Hepatocyte (in vitro differentiated cells): ENCODE measurements at regions not wholly inside any gene's neighbourhood (a gene's known extent, or its start where the extent isn't known, plus 50 kb on each side); places are given as distances from the start of the nearest gene placed in this dataset.

Experiments
- DNase-seq: peaks from one replicate; pipeline ENCODE4 v3.0.0-alpha.2; 2016; ENCODE audit warnings: low spot score
- H2AFZ ChIP-seq: fragments of 200-600 bp; sonication (generic); 2 replicates; pipeline ENCODE4 v1.6.0; 2016; ENCODE audit warnings: antibody characterized with exemption, mild to moderate bottlenecking
- H3K27ac ChIP-seq: fragments of 200-600 bp; sonication (generic); 2 replicates; pipeline ENCODE4 v1.5.1; 2016; ENCODE audit warnings: mild to moderate bottlenecking
- H3K27me3 ChIP-seq: fragments of 200-600 bp; sonication (generic); 2 replicates; pipeline ENCODE4 v1.6.1; 2016
- H3K36me3 ChIP-seq: fragments of 200-600 bp; sonication (generic); replicated peaks from 2 replicates; pipeline ENCODE4 v1.5.1; 2016; ENCODE audit warnings: low read depth; ENCODE audit not compliant: insufficient read depth
- H3K4me1 ChIP-seq: fragments of 200-600 bp; sonication (generic); 2 replicates; pipeline ENCODE4 v1.5.1; 2016; ENCODE audit warnings: mild to moderate bottlenecking, moderate library complexity; ENCODE audit not compliant: insufficient read depth
- H3K4me2 ChIP-seq: fragments of 200-600 bp; sonication (generic); 2 replicates; pipeline ENCODE4 v1.6.0; 2016
- H3K4me3 ChIP-seq: fragments of 200-600 bp; sonication (generic); 2 replicates; pipeline ENCODE4 v1.5.1; 2016; ENCODE audit warnings: mild to moderate bottlenecking
- H3K79me2 ChIP-seq: fragments of 200-600 bp; sonication (generic); 2 replicates; pipeline ENCODE4 v1.6.0; 2017; ENCODE audit warnings: mild to moderate bottlenecking
- H3K9me2 ChIP-seq: fragments of 200-600 bp; sonication (generic); replicated peaks from 2 replicates; pipeline ENCODE4 v1.6.0; 2017; ENCODE audit warnings: mild to moderate bottlenecking; ENCODE audit not compliant: insufficient read depth
- H3K9me3 ChIP-seq: fragments of 200-600 bp; sonication (generic); 2 replicates; pipeline ENCODE4 v1.5.1; 2016; ENCODE audit warnings: low read depth, mild to moderate bottlenecking
- H4K20me1 ChIP-seq: fragments of 200-600 bp; sonication (generic); 2 replicates; pipeline ENCODE4 v1.6.0; 2016; ENCODE audit warnings: mild to moderate bottlenecking; ENCODE audit not compliant: insufficient read depth, poor library complexity, severe bottlenecking
- CTCF ChIP-seq: fragments of 200-600 bp; sonication (generic); IDR thresholded peaks from 2 replicates; pipeline ENCODE4 v1.5.1; 2016; ENCODE audit warnings: antibody characterized with exemption, mild to moderate bottlenecking; ENCODE audit not compliant: poor library complexity
- EZH2 ChIP-seq: fragments of 200-600 bp; sonication (generic); IDR thresholded peaks from 2 replicates; pipeline ENCODE4 v1.6.1; 2016; ENCODE audit warnings: antibody characterized with exemption, mild to moderate bottlenecking, borderline replicate concordance
- EZH2phosphoT487 ChIP-seq: fragments of 200-600 bp; sonication (generic); IDR thresholded peaks from one replicate; pipeline ENCODE4 v1.6.1; 2018; ENCODE audit warnings: antibody characterized with exemption, mild to moderate bottlenecking, low read depth, moderate library complexity; ENCODE audit not compliant: unreplicated experiment, severe bottlenecking
- WGBS: methylation state at CpG from one replicate; pipeline ENCODE4 v1.1.6; 2016; ENCODE audit warnings: low lambda C conversion rate; ENCODE audit errors: missing lambda C conversion rate; 5-methylcytosine and 5-hydroxymethylcytosine counted together

GRCh38 chr14:34334329-34334728 lies 127.7 kb downstream of the SPTSSA start:
- Histone ChIP-seq H3K27me3 (no peaks in the 10 kb centered on the region), H3K79me2 (no peaks in the 10 kb centered on the region), H3K9me2 (no peaks in the 10 kb centered on the region), H4K20me1 (no peaks in the 10 kb centered on the region), H3K4me1 (no peaks in the 10 kb centered on the region), H3K4me2 (no peak overlapping the region), H3K36me3 (no peaks in the 10 kb centered on the region), H2AFZ (no peak overlapping the region), H3K9me3 (no peaks in the 10 kb centered on the region), H3K4me3 (no peak overlapping the region), H3K27ac (no peak overlapping the region)
- no peak for DNase-seq
- TF ChIP-seq CTCF (no peak), EZH2phosphoT487 (no peak), EZH2 (no peak)

- no peaks in the 10 kb centered on the region for H3K9me2 ChIP-seq
- no peak overlapping the region for H3K4me3 ChIP-seq
- peak overlapping the region; percentile 39 for H3K27ac ChIP-seq
- H3K4me1 ChIP-seq: no peaks in the 10 kb centered on the region
- peak; percentile 79 for DNase-seq
- peak overlapping the region; percentile 37 for H2AFZ ChIP-seq
- TF ChIP-seq EZH2 (no peak), CTCF (peak; percentile 68), EZH2phosphoT487 (no peak)
- H3K4me2 ChIP-seq: peak overlapping the region; percentile 9
- H4K20me1 ChIP-seq: no peaks in the 10 kb centered on the region
- no peaks in the 10 kb centered on the region for H3K27me3 ChIP-seq
- H3K36me3 ChIP-seq: no peaks in the 10 kb centered on the region
- no peaks in the 10 kb centered on the region for H3K9me3 ChIP-seq
- no peaks in the 10 kb centered on the region for H3K79me2 ChIP-seq
- WGBS: 61% methylated on average over 9 of the region's 9 CpGs
Observed at GRCh38 chr14:34331728-34332623, 130.1 kb downstream of the SPTSSA start.

GRCh38 chr14:34330846-34331245 lies 131.2 kb downstream of the SPTSSA start:
- Histone ChIP-seq H3K27ac (no peak overlapping the region), H3K9me2 (no peaks in the 10 kb centered on the region), H3K79me2 (no peaks in the 10 kb centered on the region), H3K4me3 (no peak overlapping the region), H4K20me1 (no peaks in the 10 kb centered on the region), H3K36me3 (no peaks in the 10 kb centered on the region), H3K4me2 (no peak overlapping the region), H2AFZ (no peak overlapping the region), H3K9me3 (no peaks in the 10 kb centered on the region), H3K4me1 (no peaks in the 10 kb centered on the region), H3K27me3 (no peaks in the 10 kb centered on the region)
- TF ChIP-seq CTCF (no peak), EZH2phosphoT487 (no peak), EZH2 (no peak)
- 0% methylated on average over 1 of the region's 1 CpG for WGBS
- no peak for DNase-seq
